Endothelial cell of umbilical vein (primary cell): ENCODE measurements at regions not wholly inside any gene's neighbourhood (a gene's known extent, or its start where the extent isn't known, plus 50 kb on each side); places are given as distances from the start of the nearest gene placed in this dataset.

Experiments
- BruUV-seq: library from RNA; stranded (reverse); fragments of 400-500 nt; replicated peaks from 2 replicates; lab custom pipeline; 2021; lab: Mats Ljungman, UMichigan
- CTCF ChIA-PET: fragments of 300-600, 350-600 bp; sonication (Branson Sonifier 250); formaldehyde crosslinking; loops from one replicate; lab custom pipeline; 2021; ENCODE audit warnings: antibody characterized with exemption, inconsistent platforms; lab: Charles Lee
- POLR2A ChIA-PET: fragments of 300-600, 350-600 bp; sonication (Branson Sonifier 250); formaldehyde crosslinking; loops from one replicate; lab custom pipeline; 2021; ENCODE audit warnings: antibody characterized with exemption, inconsistent platforms; lab: Charles Lee
- DNase-seq: peaks from one replicate; pipeline ENCODE4 v3.0.0-alpha.2; 2011; ENCODE audit warnings: low read depth, low spot score
- FAIRE-seq: peaks from 2 replicates; lab custom pipeline; 2011; peaks lifted over from hg19 to GRCh38; lab: Jason Lieb, UNC
- H2AFZ ChIP-seq: 2 replicates; pipeline ENCODE4 v1.6.0; 2012; ENCODE audit warnings: low read depth, low read length, control low read depth, inconsistent platforms
- H3K27ac ChIP-seq: 2 replicates; pipeline ENCODE4 v1.5.1; 2011; ENCODE audit warnings: low read depth, mild to moderate bottlenecking, control low read depth, low read length, moderate library complexity; ENCODE audit not compliant: insufficient read depth
- H3K27me3 ChIP-seq, 2 experiments: 2 replicates each; pipeline versions ENCODE4 v1.6.0 to v1.6.1; 2011; ENCODE audit warnings: low read length in 2 of 2, mixed read lengths in 1 of 2; ENCODE audit not compliant: control insufficient read depth in 2 of 2, insufficient read depth in 2 of 2
- H3K36me3 ChIP-seq, 2 experiments: 2 replicates in 1 of 2; 3 replicates in 1 of 2; pipeline ENCODE4 v1.5.1; 2011; ENCODE audit warnings: low read length in 2 of 2, mild to moderate bottlenecking in 1 of 2, moderate library complexity in 1 of 2; ENCODE audit not compliant: control insufficient read depth in 2 of 2, insufficient read depth in 2 of 2; ENCODE audit errors: extremely low read depth in 1 of 2
- H3K4me1 ChIP-seq: 3 replicates; pipeline ENCODE4 v1.5.1; 2011; ENCODE audit warnings: mild to moderate bottlenecking, low read length; ENCODE audit not compliant: control insufficient read depth, insufficient read depth; ENCODE audit errors: extremely low read depth
- H3K4me2 ChIP-seq: 2 replicates; pipeline ENCODE4 v1.6.1; 2011; ENCODE audit warnings: low read length, control low read depth, mixed read lengths; ENCODE audit not compliant: insufficient read depth
- H3K4me3 ChIP-seq, 3 experiments: fragments of 200-600 bp in 1 of 3; sonication (generic), shearing (Covaris generic) in 1 of 3; replicated peaks in 1 of 3; 2 replicates each; pipeline ENCODE4 v1.5.1; 2011 to 2016; ENCODE audit warnings: control low read depth in 3 of 3, low read length in 3 of 3, mild to moderate bottlenecking in 2 of 3, inconsistent platforms in 1 of 3, low read depth in 1 of 3, moderate library complexity in 1 of 3; ENCODE audit not compliant: insufficient read depth in 1 of 3
- H3K79me2 ChIP-seq: 2 replicates; pipeline ENCODE4 v1.6.0; 2012; ENCODE audit warnings: low read length, inconsistent platforms; ENCODE audit not compliant: control insufficient read depth, insufficient read depth
- H3K9ac ChIP-seq: replicated peaks from 2 replicates; pipeline ENCODE3; 2011; ENCODE audit warnings: low read length, control low read depth; ENCODE audit not compliant: insufficient read depth; ENCODE audit errors: extremely low read depth
- H3K9me1 ChIP-seq: replicated peaks from 3 replicates; pipeline ENCODE4 v1.6.0; 2011; ENCODE audit warnings: mild to moderate bottlenecking, low read length; ENCODE audit not compliant: control insufficient read depth, insufficient read depth; ENCODE audit errors: extremely low read depth
- H3K9me3 ChIP-seq: replicated peaks from 2 replicates; pipeline ENCODE4 v1.5.1; 2012; ENCODE audit warnings: low read length, inconsistent platforms; ENCODE audit not compliant: control insufficient read depth, insufficient read depth
- H4K20me1 ChIP-seq: replicated peaks from 2 replicates; pipeline ENCODE3; 2011; ENCODE audit warnings: mild to moderate bottlenecking, low read length; ENCODE audit not compliant: control insufficient read depth, insufficient read depth; ENCODE audit errors: extremely low read depth
- EZH2 ChIP-seq: IDR thresholded peaks from 2 replicates; pipeline ENCODE4 v1.6.1; 2012; ENCODE audit warnings: borderline replicate concordance, low read depth, mild to moderate bottlenecking, moderate library complexity, low read length, inconsistent platforms; ENCODE audit not compliant: severe bottlenecking
- FOS ChIP-seq: IDR thresholded peaks from 2 replicates; pipeline ENCODE4 v1.6.1; 2011; ENCODE audit warnings: mild to moderate bottlenecking, low read length, moderate library complexity, borderline replicate concordance; ENCODE audit not compliant: insufficient read depth
- GATA2 ChIP-seq: IDR thresholded peaks from 2 replicates; pipeline ENCODE4 v1.7.0; 2011; ENCODE audit warnings: low read depth, mild to moderate bottlenecking, moderate library complexity, mixed read lengths, low read length; ENCODE audit not compliant: insufficient read length, insufficient read depth
- JUN ChIP-seq: IDR thresholded peaks from 2 replicates; pipeline ENCODE4 v1.6.1; 2011; ENCODE audit warnings: borderline replicate concordance, low read depth; ENCODE audit not compliant: insufficient read length, insufficient read depth
- MYC ChIP-seq: IDR thresholded peaks from one replicate; pipeline ENCODE4 v1.6.1; 2011; ENCODE audit warnings: mild to moderate bottlenecking, low read depth, low read length
- POLR2A ChIP-seq: IDR thresholded peaks from 2 replicates; pipeline ENCODE4 v1.6.1; 2012; ENCODE audit warnings: low read depth, mild to moderate bottlenecking, control low read depth, low read length
- POLR2AphosphoS5 ChIP-seq: IDR thresholded peaks from 2 replicates; pipeline ENCODE4 v1.6.1; 2012; ENCODE audit warnings: low read depth, mild to moderate bottlenecking, control low read depth, low read length, moderate library complexity; ENCODE audit not compliant: insufficient read depth
- dilution Hi-C: fragments of 300-500 bp; cut with MboI; formaldehyde crosslinking; loops from one replicate; pipeline ENCODE4 v1.15.0; 2019; ENCODE audit warnings: low sequenced_read_pairs; ENCODE audit not compliant: extremely low pct_ligation_motif_present
- intact Hi-C: fragments of 100-400 bp; cut with micrococcal nuclease; formaldehyde crosslinking; loops from one replicate; pipeline ENCODE4 v1.10.0; 2022
- TF ChIP-seq, protein P1 (sequence below), 2 donors: IDR thresholded peaks; 1 replicate in 1 of 2; 2 replicates in 1 of 2; pipeline ENCODE4 v1.5.1; 2011; ENCODE audit warnings: low read length in 2 of 2, mild to moderate bottlenecking in 2 of 2, moderate library complexity in 2 of 2, control low read depth in 1 of 2, inconsistent platforms in 1 of 2, low read depth in 1 of 2; ENCODE audit not compliant: insufficient read depth in 1 of 2; ENCODE audit errors: extremely low read depth in 1 of 2
- TF ChIP-seq, protein P2 (sequence below): IDR thresholded peaks from 2 replicates; pipeline ENCODE4 v1.6.1; 2011; ENCODE audit not compliant: insufficient read depth, insufficient read length

GRCh38 chr2:8600456-8600855, 81.4 kb upstream of the ID2 start:
- Histone ChIP-seq H3K9ac (no peak overlapping the region), H3K4me3 (no peak overlapping the region), H3K27me3 (no peaks in the 10 kb centered on the region), H3K9me3 (no peaks in the 10 kb centered on the region), H3K4me2 (no peak overlapping the region), H3K79me2 (no peaks in the 10 kb centered on the region), H3K9me1 (no peaks in the 10 kb centered on the region), H3K36me3 (no peaks in the 10 kb centered on the region), H3K4me1 (no peaks in the 10 kb centered on the region), H2AFZ (no peak overlapping the region), H3K27ac (no peak overlapping the region), H4K20me1 (no peaks in the 10 kb centered on the region)
- POLR2A ChIA-PET = no interaction called here
- dilution Hi-C loops (no loop called here), intact Hi-C loops (no loop called here)
- CTCF ChIA-PET = no interaction called here
- no peak for DNase-seq
- BruUV-seq = no TSS peak
- TF ChIP-seq POLR2AphosphoS5 (no peak), JUN (no peak), GATA2 (no peak), MYC (no peak), EZH2 (no peak), POLR2A (no peak), FOS (no peak)
- TF ChIP-seq, protein P1, sequence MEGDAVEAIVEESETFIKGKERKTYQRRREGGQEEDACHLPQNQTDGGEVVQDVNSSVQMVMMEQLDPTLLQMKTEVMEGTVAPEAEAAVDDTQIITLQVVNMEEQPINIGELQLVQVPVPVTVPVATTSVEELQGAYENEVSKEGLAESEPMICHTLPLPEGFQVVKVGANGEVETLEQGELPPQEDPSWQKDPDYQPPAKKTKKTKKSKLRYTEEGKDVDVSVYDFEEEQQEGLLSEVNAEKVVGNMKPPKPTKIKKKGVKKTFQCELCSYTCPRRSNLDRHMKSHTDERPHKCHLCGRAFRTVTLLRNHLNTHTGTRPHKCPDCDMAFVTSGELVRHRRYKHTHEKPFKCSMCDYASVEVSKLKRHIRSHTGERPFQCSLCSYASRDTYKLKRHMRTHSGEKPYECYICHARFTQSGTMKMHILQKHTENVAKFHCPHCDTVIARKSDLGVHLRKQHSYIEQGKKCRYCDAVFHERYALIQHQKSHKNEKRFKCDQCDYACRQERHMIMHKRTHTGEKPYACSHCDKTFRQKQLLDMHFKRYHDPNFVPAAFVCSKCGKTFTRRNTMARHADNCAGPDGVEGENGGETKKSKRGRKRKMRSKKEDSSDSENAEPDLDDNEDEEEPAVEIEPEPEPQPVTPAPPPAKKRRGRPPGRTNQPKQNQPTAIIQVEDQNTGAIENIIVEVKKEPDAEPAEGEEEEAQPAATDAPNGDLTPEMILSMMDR (IDR thresholded peaks at IDR 0.05; ENCODE audit: extremely low read depth in 1 of 2, insufficient read depth in 1 of 2, low read depth in 1 of 2, low read length in 2 of 2) = no peak
- TF ChIP-seq, protein P2, sequence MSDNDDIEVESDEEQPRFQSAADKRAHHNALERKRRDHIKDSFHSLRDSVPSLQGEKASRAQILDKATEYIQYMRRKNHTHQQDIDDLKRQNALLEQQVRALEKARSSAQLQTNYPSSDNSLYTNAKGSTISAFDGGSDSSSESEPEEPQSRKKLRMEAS = no peak
- FAIRE-seq = no peak
